GM12801 (cell line): ENCODE measurements at regions not wholly inside any gene's neighbourhood (a gene's known extent, or its start where the extent isn't known, plus 50 kb on each side); places are given as distances from the start of the nearest gene placed in this dataset.

Experiments used
- CTCF ChIP-seq: IDR thresholded peaks from one replicate; pipeline ENCODE4 v1.5.1; 2011; ENCODE audit warnings: control low read depth; ENCODE audit not compliant: insufficient read length; ENCODE audit errors: extremely low read depth

GRCh38 chr18:45381282-45381681 is 234.0 kb upstream of the SLC14A2 start:
- no peak for TF ChIP-seq CTCF

- TF ChIP-seq CTCF = no peak
Measured at GRCh38 chr18:45383228-45383627, 232.0 kb upstream of the SLC14A2 start.

DNA sequence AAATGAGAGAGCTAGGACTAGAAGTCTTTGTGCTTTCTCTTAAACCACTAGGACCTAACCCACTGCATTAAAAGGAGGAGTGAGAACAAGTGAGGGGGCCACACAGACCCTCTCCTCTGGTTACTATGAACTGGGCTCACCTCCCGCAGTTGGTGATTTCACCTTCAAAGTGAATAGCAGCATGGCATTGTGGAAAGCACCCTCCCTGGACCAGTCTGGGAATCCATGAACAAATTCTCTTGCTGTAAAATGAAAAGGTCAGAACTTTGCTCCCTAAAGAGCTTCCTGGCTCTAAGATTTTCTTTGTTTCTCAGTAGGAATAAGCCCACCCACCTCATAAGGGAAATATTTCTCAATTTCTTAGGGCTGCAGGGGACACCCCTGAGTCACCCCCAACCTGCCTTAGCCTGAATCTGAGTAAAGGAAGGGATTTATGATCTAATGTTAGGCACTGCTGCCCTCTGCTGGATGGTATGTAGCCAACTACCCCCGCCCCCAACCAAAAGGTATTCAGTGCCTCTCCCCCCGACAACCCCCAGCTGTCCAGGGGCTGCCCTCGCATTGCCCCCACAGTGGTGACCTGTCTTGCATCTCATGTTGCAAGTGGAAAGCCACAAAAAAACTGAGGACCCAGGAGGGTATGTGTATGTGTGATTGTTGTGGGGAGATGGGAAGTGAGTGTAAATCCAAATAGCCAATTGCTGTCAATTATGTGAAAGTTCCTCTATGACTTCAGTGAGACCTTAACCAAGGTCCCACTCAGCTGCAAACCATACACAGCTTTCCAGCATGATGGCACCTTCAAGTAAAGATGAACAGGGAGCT is 230.9 kb upstream of the SLC14A2 start:
- TF ChIP-seq CTCF = no peak

DNA sequence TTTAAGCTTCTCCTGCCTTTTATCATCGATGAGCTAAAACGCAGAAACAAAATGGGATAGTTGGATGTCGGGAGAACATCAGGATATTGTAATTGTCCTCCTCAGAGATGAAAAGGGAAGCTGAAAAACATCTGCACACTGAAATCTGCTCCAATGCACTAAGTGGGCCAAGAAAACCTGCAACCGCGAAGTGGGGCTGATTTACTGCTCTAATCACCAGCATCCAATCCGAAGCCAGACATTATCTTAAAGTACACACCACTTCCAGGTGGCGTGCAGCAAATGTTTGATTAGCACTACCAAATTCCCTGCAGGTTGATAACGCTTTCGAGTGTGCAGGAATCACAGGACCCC is 230.3 kb upstream of the SLC14A2 start:
- TF ChIP-seq CTCF = no peak

GRCh38 chr18:45386041-45386655 is 229.1 kb upstream of the SLC14A2 start:
- no peak for TF ChIP-seq CTCF

- TF ChIP-seq CTCF = no peak
Measured at GRCh38 chr18:45387229-45387628, 228.0 kb upstream of the SLC14A2 start.

DNA sequence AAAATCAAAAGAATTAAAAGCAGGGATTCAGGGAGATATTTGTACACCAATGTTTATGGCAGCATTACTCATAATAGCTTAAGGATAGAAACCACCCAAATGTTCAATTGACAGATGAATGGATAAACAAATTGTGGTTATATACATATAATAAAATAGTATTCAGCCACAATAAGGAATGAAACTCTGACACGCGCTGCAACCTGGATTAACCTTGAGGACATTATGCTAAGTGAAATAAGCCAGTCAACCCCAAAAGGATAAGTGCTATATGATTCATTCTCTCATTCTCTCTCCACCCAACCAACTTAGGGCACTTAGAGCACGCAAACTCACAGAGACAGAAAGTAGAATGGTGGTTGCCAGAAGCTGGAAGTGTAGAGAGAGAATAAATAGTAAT is 216.8 kb upstream of the SLC14A2 start:
- no peak for TF ChIP-seq CTCF
